Upper lobe of left lung (tissue), 6 donors: ENCODE measurements at regions not wholly inside any gene's neighbourhood (a gene's known extent, or its start where the extent isn't known, plus 50 kb on each side); places are given as distances from the start of the nearest gene placed in this dataset.

ENCODE experiments used
- ATAC-seq, 2 donors: fragments of 200-7000 bp; cut with Tn5 transposase; one replicate each; pipeline ENCODE4 v1.9.1; 2022; ENCODE audit warnings: mild to moderate bottlenecking in 2 of 2, moderate library complexity in 2 of 2; ENCODE audit not compliant: low FRiP score in 2 of 2
- DNase-seq, 2 donors: peaks; one replicate each; pipeline ENCODE4 v3.0.0-alpha.2; 2019 to 2020
- H3K27ac ChIP-seq, 4 donors: fragments of 200-600 bp; sonication (generic); one replicate each; pipeline ENCODE4 v1.5.1; 2016 to 2019
- H3K27me3 ChIP-seq, 4 donors: fragments of 200-600 bp; sonication (generic); one replicate each; pipeline ENCODE4 v1.5.1; 2017 to 2019
- H3K36me3 ChIP-seq, 4 donors: fragments of 200-600 bp; sonication (generic); one replicate each; pipeline ENCODE4 v1.5.1; 2016 to 2019
- H3K4me1 ChIP-seq, 4 donors: fragments of 200-600 bp; sonication (generic); one replicate each; pipeline ENCODE4 v1.5.1; 2018 to 2019
- H3K4me3 ChIP-seq, 4 donors: fragments of 200-600 bp; sonication (generic); one replicate each; pipeline ENCODE4 v1.5.1; 2017 to 2019; ENCODE audit warnings: mild to moderate bottlenecking in 2 of 4, moderate library complexity in 1 of 4
- H3K9me3 ChIP-seq, 4 donors: fragments of 200-600 bp; sonication (generic); one replicate each; pipeline ENCODE4 v1.5.1; 2018 to 2019
- CTCF ChIP-seq, 6 experiments: fragments of 450-650 bp in 4 of 6; fragments of 200-600 bp in 2 of 6; sonication (generic) in 2 of 6; IDR thresholded peaks; one replicate each; pipeline ENCODE4 v1.5.1; 2016 to 2019; ENCODE audit warnings: antibody characterized with exemption in 6 of 6
- EP300 ChIP-seq, 4 donors: sonication (generic); formaldehyde crosslinking; IDR thresholded peaks; one replicate each; pipeline ENCODE4 v1.5.1; 2017; ENCODE audit warnings: antibody characterized with exemption in 4 of 4, control low read depth in 2 of 4
- POLR2A ChIP-seq, 4 donors: fragments of 450-650 bp; IDR thresholded peaks; one replicate each; pipeline ENCODE4 v1.5.1; 2016 to 2017; ENCODE audit warnings: antibody characterized with exemption in 4 of 4, mild to moderate bottlenecking in 2 of 4
- POLR2AphosphoS5 ChIP-seq, 2 donors: sonication (generic); formaldehyde crosslinking; IDR thresholded peaks; one replicate each; pipeline ENCODE4 v1.5.1; 2017; ENCODE audit warnings: antibody characterized with exemption in 2 of 2
- WGBS, 2 donors: methylation state at CpG; one replicate each; pipeline ENCODE4 v1.1.5; 2017 to 2018; 5-methylcytosine and 5-hydroxymethylcytosine counted together
- donor health status: DM: no; HTN: no; CAD: no; lungs with moderate emphysema.
- donor health status: DM: no; HTN: yes; CAD: no; lungs with severe emphysema.

DNA sequence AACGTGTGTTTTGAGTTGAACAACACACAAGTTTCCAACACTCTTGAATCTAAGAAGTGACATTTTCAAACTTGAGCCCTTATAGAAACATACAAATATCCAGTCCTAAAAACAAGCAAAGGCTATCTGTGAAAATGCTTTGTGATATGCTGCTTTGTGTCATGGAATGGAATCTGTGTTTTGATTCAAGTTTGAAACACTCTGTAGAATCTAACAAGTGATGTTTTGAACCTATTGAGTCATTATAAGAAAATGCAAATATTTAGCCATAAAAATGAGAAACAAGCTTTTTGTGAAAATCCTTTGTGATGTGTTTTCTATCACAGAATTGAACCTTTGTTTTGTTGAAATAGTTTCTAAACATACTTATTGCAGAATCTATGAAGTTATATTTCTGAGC lies 105.7 kb upstream of the VPREB1 start:
- Histone ChIP-seq H3K36me3 (no peaks in the 10 kb centered on the region), H3K4me3 (no peak overlapping the region), H3K27me3 (no peaks in the 10 kb centered on the region), H3K9me3 (no peaks in the 10 kb centered on the region), H3K27ac (no peak overlapping the region), H3K4me1 (no peaks in the 10 kb centered on the region)
- DNase-seq: no peak
- WGBS, 2 donors: 61 to 62% methylated on average over 1 of the region's 1 CpG
- TF ChIP-seq POLR2AphosphoS5 (IDR thresholded peaks at IDR 0.05): no peak
- TF ChIP-seq POLR2A (IDR thresholded peaks at IDR 0.05): no peak
- no peak for TF ChIP-seq CTCF (IDR thresholded peaks at IDR 0.05)
- no peak for TF ChIP-seq EP300 (IDR thresholded peaks at IDR 0.05)
- ATAC-seq: no peak

GRCh38 chr22:22137891-22138290 lies 106.7 kb upstream of the VPREB1 start:
- no peaks in the 10 kb centered on the region for H3K4me1 ChIP-seq
- H3K4me3 ChIP-seq: no peak overlapping the region
- DNase-seq: no peak
- ATAC-seq: no peak
- no peaks in the 10 kb centered on the region for H3K27me3 ChIP-seq
- 57 to 73% methylated on average over 2 of the region's 2 CpGs for WGBS, 2 donors
- H3K36me3 ChIP-seq: no peaks in the 10 kb centered on the region
- TF ChIP-seq CTCF (IDR thresholded peaks at IDR 0.05) (no peak), POLR2A (IDR thresholded peaks at IDR 0.05) (no peak), POLR2AphosphoS5 (IDR thresholded peaks at IDR 0.05) (no peak), EP300 (IDR thresholded peaks at IDR 0.05) (no peak)
- H3K9me3 ChIP-seq: no peaks in the 10 kb centered on the region
- H3K27ac ChIP-seq: no peak overlapping the region

GRCh38 chr22:22133910-22134309 lies 110.7 kb upstream of the VPREB1 start:
- no peak for DNase-seq
- 89 to 94% methylated on average over 5 of the region's 5 CpGs for WGBS, 2 donors
- Histone ChIP-seq H3K4me3 (no peak overlapping the region), H3K4me1 (no peaks in the 10 kb centered on the region), H3K36me3 (no peaks in the 10 kb centered on the region), H3K27me3 (no peaks in the 10 kb centered on the region), H3K9me3 (no peaks in the 10 kb centered on the region), H3K27ac (no peak overlapping the region)
- ATAC-seq: no peak
- TF ChIP-seq POLR2AphosphoS5 (IDR thresholded peaks at IDR 0.05) (no peak), CTCF (IDR thresholded peaks at IDR 0.05) (no peak), POLR2A (IDR thresholded peaks at IDR 0.05) (no peak), EP300 (IDR thresholded peaks at IDR 0.05) (no peak)

- Histone ChIP-seq H3K27me3 (no peaks in the 10 kb centered on the region), H3K4me3 (no peak overlapping the region), H3K9me3 (no peaks in the 10 kb centered on the region), H3K27ac (no peak overlapping the region), H3K4me1 (no peaks in the 10 kb centered on the region), H3K36me3 (no peaks in the 10 kb centered on the region)
- TF ChIP-seq CTCF (IDR thresholded peaks at IDR 0.05) (no peak), EP300 (IDR thresholded peaks at IDR 0.05) (no peak), POLR2A (IDR thresholded peaks at IDR 0.05) (no peak), POLR2AphosphoS5 (IDR thresholded peaks at IDR 0.05) (no peak)
- no peak for ATAC-seq
- DNase-seq: no peak
- 58 to 72% methylated on average over 3 of the region's 3 CpGs for WGBS, 2 donors
Observed at GRCh38 chr22:22130953-22131608, 113.5 kb upstream of the VPREB1 start.

GRCh38 chr22:22129387-22129786 lies 115.2 kb upstream of the VPREB1 start:
- no peak for ATAC-seq
- H3K4me1 ChIP-seq: no peaks in the 10 kb centered on the region
- no peaks in the 10 kb centered on the region for H3K27me3 ChIP-seq
- no peaks in the 10 kb centered on the region for H3K9me3 ChIP-seq
- no peaks in the 10 kb centered on the region for H3K36me3 ChIP-seq
- H3K27ac ChIP-seq: no peak overlapping the region
- no peak overlapping the region for H3K4me3 ChIP-seq
- 70 to 79% methylated on average over 3 of the region's 3 CpGs for WGBS, 2 donors
- no peak for TF ChIP-seq POLR2A (IDR thresholded peaks at IDR 0.05)
- TF ChIP-seq CTCF (IDR thresholded peaks at IDR 0.05): no peak
- no peak for TF ChIP-seq POLR2AphosphoS5 (IDR thresholded peaks at IDR 0.05)
- TF ChIP-seq EP300 (IDR thresholded peaks at IDR 0.05): no peak
- DNase-seq: no peak
